RWPE2 (cell line): ENCODE measurements at regions not wholly inside any gene's neighbourhood (a gene's known extent, or its start where the extent isn't known, plus 50 kb on each side); places are given as distances from the start of the nearest gene placed in this dataset.

Source experiments
- ATAC-seq: fragments of 200-7000 bp; cut with Tn5 transposase; 3 replicates; pipeline ENCODE4 v1.9.1; 2021; ENCODE audit warnings: low read depth
- DNase-seq: peaks from one replicate; pipeline ENCODE4 v3.0.0-alpha.2; 2020; ENCODE audit warnings: low spot score
- H3K27ac ChIP-seq: fragments of 450-650 bp; 2 replicates; pipeline ENCODE4 v1.5.1; 2017; ENCODE audit warnings: mild to moderate bottlenecking; ENCODE audit not compliant: poor library complexity, severe bottlenecking
- H3K27me3 ChIP-seq: fragments of 250-450 bp; sonication (Bioruptor Pico); 2 replicates; pipeline ENCODE4 v1.5.1; 2021; ENCODE audit warnings: mild to moderate bottlenecking, moderate library complexity; ENCODE audit not compliant: insufficient read depth, poor library complexity, severe bottlenecking
- H3K36me3 ChIP-seq: fragments of 250-450 bp; sonication (Bioruptor Pico); 2 replicates; pipeline ENCODE4 v1.5.1; 2020; ENCODE audit warnings: low read depth, mild to moderate bottlenecking, moderate library complexity
- H3K4me1 ChIP-seq: fragments of 250-450 bp; sonication (Bioruptor Pico); 2 replicates; pipeline ENCODE4 v1.5.1; 2021; ENCODE audit warnings: mild to moderate bottlenecking, moderate library complexity; ENCODE audit not compliant: insufficient read depth, poor library complexity, severe bottlenecking
- H3K4me3 ChIP-seq: fragments of 250-450 bp; sonication (Bioruptor Pico); 2 replicates; pipeline ENCODE4 v1.5.1; 2021; ENCODE audit warnings: mild to moderate bottlenecking, moderate library complexity; ENCODE audit not compliant: severe bottlenecking
- H3K9me3 ChIP-seq: fragments of 250-450 bp; sonication (Bioruptor Pico); 2 replicates; pipeline ENCODE4 v1.5.1; 2021; ENCODE audit warnings: mild to moderate bottlenecking, moderate library complexity; ENCODE audit not compliant: severe bottlenecking
- TF ChIP-seq, protein P1 (sequence below): fragments of 450-650 bp; IDR thresholded peaks from one replicate; pipeline ENCODE4 v1.5.1; 2017; ENCODE audit warnings: mild to moderate bottlenecking, moderate library complexity; ENCODE audit not compliant: poor library complexity, severe bottlenecking

DNA sequence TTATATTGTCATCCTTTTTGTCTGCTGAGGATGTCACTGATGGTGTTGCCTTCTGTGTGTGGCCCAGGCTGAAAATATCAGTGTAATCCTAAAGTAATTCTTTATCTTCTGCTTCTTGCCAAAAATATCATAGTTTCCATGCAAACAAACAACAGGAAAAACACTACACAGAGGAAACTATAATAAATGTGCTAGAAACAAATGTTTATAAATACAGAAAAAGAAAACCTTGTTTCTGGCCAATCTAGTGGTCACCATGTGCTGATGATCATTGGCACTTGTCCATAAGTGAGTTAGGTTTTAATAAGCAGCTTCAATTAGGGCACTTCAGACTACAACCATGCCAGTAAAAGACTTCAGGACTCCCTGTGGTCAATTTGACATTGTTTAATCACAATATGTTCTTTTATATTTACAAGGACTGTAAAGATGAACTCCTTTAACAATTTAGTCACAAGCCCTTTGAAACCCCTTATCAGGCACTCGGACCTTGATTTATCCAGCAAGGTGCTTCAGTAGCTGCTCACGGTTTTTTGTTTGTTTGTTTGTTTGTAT lies 124.8 kb downstream of the TMTC3 start:
- H3K4me3 ChIP-seq = no peak overlapping the region
- ATAC-seq = no peak
- TF ChIP-seq, protein P1, sequence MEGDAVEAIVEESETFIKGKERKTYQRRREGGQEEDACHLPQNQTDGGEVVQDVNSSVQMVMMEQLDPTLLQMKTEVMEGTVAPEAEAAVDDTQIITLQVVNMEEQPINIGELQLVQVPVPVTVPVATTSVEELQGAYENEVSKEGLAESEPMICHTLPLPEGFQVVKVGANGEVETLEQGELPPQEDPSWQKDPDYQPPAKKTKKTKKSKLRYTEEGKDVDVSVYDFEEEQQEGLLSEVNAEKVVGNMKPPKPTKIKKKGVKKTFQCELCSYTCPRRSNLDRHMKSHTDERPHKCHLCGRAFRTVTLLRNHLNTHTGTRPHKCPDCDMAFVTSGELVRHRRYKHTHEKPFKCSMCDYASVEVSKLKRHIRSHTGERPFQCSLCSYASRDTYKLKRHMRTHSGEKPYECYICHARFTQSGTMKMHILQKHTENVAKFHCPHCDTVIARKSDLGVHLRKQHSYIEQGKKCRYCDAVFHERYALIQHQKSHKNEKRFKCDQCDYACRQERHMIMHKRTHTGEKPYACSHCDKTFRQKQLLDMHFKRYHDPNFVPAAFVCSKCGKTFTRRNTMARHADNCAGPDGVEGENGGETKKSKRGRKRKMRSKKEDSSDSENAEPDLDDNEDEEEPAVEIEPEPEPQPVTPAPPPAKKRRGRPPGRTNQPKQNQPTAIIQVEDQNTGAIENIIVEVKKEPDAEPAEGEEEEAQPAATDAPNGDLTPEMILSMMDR = no peak
- H3K9me3 ChIP-seq = no peaks in the 10 kb centered on the region
- no peaks in the 10 kb centered on the region for H3K4me1 ChIP-seq
- no peak overlapping the region for H3K27ac ChIP-seq
- no peak for DNase-seq
- no peaks in the 10 kb centered on the region for H3K36me3 ChIP-seq
- no peaks in the 10 kb centered on the region for H3K27me3 ChIP-seq

DNA sequence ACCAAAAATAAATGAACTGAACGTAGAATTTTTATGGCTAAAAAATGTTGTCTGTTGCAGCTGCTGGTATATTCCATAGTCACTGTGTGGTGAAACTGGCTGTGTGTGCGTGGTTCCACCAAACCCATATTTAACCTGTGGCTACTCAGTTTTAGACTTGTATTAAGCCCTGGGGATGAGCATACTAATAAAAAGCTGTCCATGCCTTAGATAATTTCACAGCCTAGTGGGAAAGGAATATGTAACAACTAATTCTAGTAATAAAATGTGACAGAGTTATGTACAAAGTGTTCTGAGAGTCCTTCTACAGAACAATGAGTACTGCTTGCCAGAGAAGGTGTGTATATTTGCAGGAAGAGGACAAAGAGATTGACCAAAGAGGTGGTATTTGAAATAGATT lies 125.5 kb downstream of the TMTC3 start:
- H3K36me3 ChIP-seq = no peaks in the 10 kb centered on the region
- H3K9me3 ChIP-seq = no peaks in the 10 kb centered on the region
- no peak for DNase-seq
- no peak overlapping the region for H3K4me3 ChIP-seq
- TF ChIP-seq, protein P1 = no peak
- ATAC-seq = no peak
- H3K4me1 ChIP-seq = no peaks in the 10 kb centered on the region
- no peaks in the 10 kb centered on the region for H3K27me3 ChIP-seq
- H3K27ac ChIP-seq = no peak overlapping the region

- ATAC-seq = no peak
- Histone ChIP-seq H3K36me3 (no peaks in the 10 kb centered on the region), H3K4me3 (no peak overlapping the region), H3K27ac (no peak overlapping the region), H3K4me1 (no peaks in the 10 kb centered on the region), H3K27me3 (no peaks in the 10 kb centered on the region), H3K9me3 (no peaks in the 10 kb centered on the region)
- TF ChIP-seq, protein P1 = no peak
- DNase-seq = no peak
Measured at GRCh38 chr12:88272456-88272855, 130.3 kb downstream of the TMTC3 start.

- Histone ChIP-seq H3K4me3 (no peak overlapping the region), H3K27me3 (no peaks in the 10 kb centered on the region), H3K27ac (no peak overlapping the region), H3K4me1 (no peaks in the 10 kb centered on the region), H3K36me3 (no peaks in the 10 kb centered on the region), H3K9me3 (no peaks in the 10 kb centered on the region)
- TF ChIP-seq, protein P1 = no peak
- no peak for DNase-seq
- ATAC-seq = no peak
Measured at GRCh38 chr12:88273450-88273849, 131.3 kb downstream of the TMTC3 start.

DNA sequence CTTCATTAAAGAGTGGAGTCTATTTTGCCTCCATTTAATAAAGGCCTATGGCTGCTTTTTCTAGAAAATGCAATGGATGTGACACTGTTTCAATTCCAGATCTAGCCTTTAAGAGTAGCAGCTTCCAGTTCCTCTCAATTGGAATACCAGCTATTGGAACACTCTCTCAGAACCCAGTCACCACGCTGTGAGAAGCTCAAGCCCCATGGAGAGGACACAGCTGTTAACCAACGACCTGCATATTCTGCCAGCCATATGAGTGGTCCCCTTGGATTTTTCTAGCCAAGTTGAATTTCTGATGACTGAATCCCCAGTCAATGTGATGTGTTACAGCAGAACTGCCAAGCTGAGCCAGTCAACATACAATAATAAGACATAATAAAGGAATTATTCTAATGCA lies 131.8 kb downstream of the TMTC3 start:
- H3K9me3 ChIP-seq = no peaks in the 10 kb centered on the region
- no peaks in the 10 kb centered on the region for H3K27me3 ChIP-seq
- DNase-seq (no peak), ATAC-seq (no peak)
- no peak overlapping the region for H3K27ac ChIP-seq
- no peaks in the 10 kb centered on the region for H3K36me3 ChIP-seq
- no peak overlapping the region for H3K4me3 ChIP-seq
- TF ChIP-seq, protein P1 = no peak
- no peaks in the 10 kb centered on the region for H3K4me1 ChIP-seq
